ENCODE measurements at regions not wholly inside any gene's neighbourhood (a gene's known extent, or its start where the extent isn't known, plus 50 kb on each side); places are given as distances from the start of the nearest gene placed in this dataset.
A peak's percentile ranks its signal among the peaks of the same experiment; 100 is the strongest.
"Not testable (repeated sequence)": the region's sequence is repeated elsewhere in the genome, so short reads cannot be mapped to it uniquely, and the experiment has no call there.

GRCh38 chr1:189261128-189261527 lies 1216.5 kb downstream of the BRINP3 start:
- ATAC-seq; H4K20me1 ChIP-seq (replicated peaks; ENCODE audit: insufficient read depth); H3K36me3 ChIP-seq (ENCODE audit: insufficient read depth); H3F3A ChIP-seq (replicated peaks; ENCODE audit: low read depth); H3K4me2 ChIP-seq; H3K9me2 ChIP-seq (ENCODE audit: insufficient read depth); H2AFZ ChIP-seq; H3K27ac ChIP-seq (ENCODE audit: low read depth); DNase-seq (ENCODE audit: low spot score); H3K27ac Mint-ChIP-seq; H3K79me2 ChIP-seq (replicated peaks; ENCODE audit: insufficient read depth); H3K4me1 Mint-ChIP-seq; H3K27me3 Mint-ChIP-seq (ENCODE audit: insufficient read depth, low read depth, poor library complexity); H3K4me3 ChIP-seq; H3K4me1 ChIP-seq (ENCODE audit: insufficient read depth); H3K27me3 ChIP-seq (ENCODE audit: insufficient read depth); H3K4me3 Mint-ChIP-seq: not testable (repeated sequence)
- Mint-ChIP-seq H3K9me3 (peaks cover 23% of the 10 kb centered on the region), H3K36me3 (ENCODE audit: low read depth) (peaks cover 14% of the 10 kb centered on the region; the same call in 2 of the 3 replicates)

- Histone ChIP-seq H3K27ac (ENCODE audit: low read depth) (no peak overlapping the region), H2AFZ (no peak overlapping the region), H3K4me2 (no peak overlapping the region), H3K4me1 (ENCODE audit: insufficient read depth) (no peaks in the 10 kb centered on the region), H3K36me3 (ENCODE audit: insufficient read depth) (peaks cover 8% of the 10 kb centered on the region; the same call in 1 of the 2 replicates), H3K27me3 (ENCODE audit: insufficient read depth) (no peaks in the 10 kb centered on the region), H3K79me2 (replicated peaks; ENCODE audit: insufficient read depth) (no peaks in the 10 kb centered on the region), H3K4me3 (no peak overlapping the region), H4K20me1 (replicated peaks; ENCODE audit: insufficient read depth) (no peaks in the 10 kb centered on the region), H3F3A (replicated peaks; ENCODE audit: low read depth) (no peaks in the 10 kb centered on the region), H3K9me2 (ENCODE audit: insufficient read depth) (0 out of 2 replicates have a peak, but pooled peaks cover 6% of the 10 kb centered on the region)
- Mint-ChIP-seq H3K27me3 (ENCODE audit: insufficient read depth, low read depth, poor library complexity) (no peaks in the 10 kb centered on the region), H3K4me3 (no peak overlapping the region), H3K4me1 (no peaks in the 10 kb centered on the region), H3K9me3 (peaks cover 57% of the 10 kb centered on the region), H3K36me3 (ENCODE audit: low read depth) (peaks cover 35% of the 10 kb centered on the region), H3K27ac (no peak overlapping the region)
- no peak for TF ChIP-seq ZNF331 (CRISPR knock-in tag; IDR thresholded peaks at IDR 0.05; ENCODE audit: low read depth)
- TF ChIP-seq STAT1 (IDR thresholded peaks at IDR 0.05; ENCODE audit: unreplicated experiment), result no peak
- peak; percentile 68 for DNase-seq (ENCODE audit: low spot score)
- no peak for ATAC-seq
Measured at GRCh38 chr1:189269011-189269410, 1208.7 kb downstream of the BRINP3 start.

GRCh38 chr1:189274267-189274666 lies 1203.4 kb downstream of the BRINP3 start:
- H3K27ac ChIP-seq (ENCODE audit: low read depth), result no peak overlapping the region
- no peak for ATAC-seq

More at GRCh38 chr1:189274267-189274666, 1203.4 kb downstream of the BRINP3 start:
- Mint-ChIP-seq H3K4me1 (no peaks in the 10 kb centered on the region), H3K36me3 (ENCODE audit: low read depth) (peaks cover 12% of the 10 kb centered on the region; the same call in 2 of the 3 replicates), H3K27ac (no peak overlapping the region), H3K27me3 (ENCODE audit: insufficient read depth, low read depth, poor library complexity) (no peaks in the 10 kb centered on the region), H3K4me3 (no peak overlapping the region), H3K9me3 (peaks cover 24% of the 10 kb centered on the region)
- TF ChIP-seq ZNF331 (CRISPR knock-in tag; IDR thresholded peaks at IDR 0.05; ENCODE audit: low read depth), result no peak
- TF ChIP-seq CTCF (conservative IDR thresholded peaks at IDR 0.05; ENCODE audit: low read depth in 2 of 2), result no peak
- Histone ChIP-seq H3K36me3 (ENCODE audit: insufficient read depth) (peaks cover 8% of the 10 kb centered on the region; the same call in 1 of the 2 replicates), H3K4me2 (no peak overlapping the region), H3K9me2 (ENCODE audit: insufficient read depth) (0 out of 2 replicates have a peak, but pooled peaks cover 3% of the 10 kb centered on the region), H4K20me1 (replicated peaks; ENCODE audit: insufficient read depth) (no peaks in the 10 kb centered on the region), H3K27me3 (ENCODE audit: insufficient read depth) (no peaks in the 10 kb centered on the region), H3F3A (replicated peaks; ENCODE audit: low read depth) (no peaks in the 10 kb centered on the region), H2AFZ (no peak overlapping the region), H3K4me3 (no peak overlapping the region), H3K79me2 (replicated peaks; ENCODE audit: insufficient read depth) (no peaks in the 10 kb centered on the region), H3K4me1 (ENCODE audit: insufficient read depth) (no peaks in the 10 kb centered on the region)
- DNase-seq (ENCODE audit: low spot score), result no peak

Measured in GM23338 (cell line).